HG03097 (cell line): ENCODE measurements at regions not wholly inside any gene's neighbourhood (a gene's known extent, or its start where the extent isn't known, plus 50 kb on each side); places are given as distances from the start of the nearest gene placed in this dataset.
"Not testable (repeated sequence)": the region's sequence is repeated elsewhere in the genome, so short reads cannot be mapped to it uniquely, and the experiment has no call there.

Experiments used
- ATAC-seq: cut with Tn5 transposase; IDR thresholded peaks from one replicate; pipeline ENCODE4 v1.9.1; 2021; ENCODE audit not compliant: unreplicated experiment, low FRiP score

GRCh38 chr13:91249861-91250260 lies 97.6 kb upstream of the MIR17HG start:
- ATAC-seq, result no peak

GRCh38 chr13:91251573-91251972 lies 95.9 kb upstream of the MIR17HG start:
- ATAC-seq, result not testable (repeated sequence)

DNA sequence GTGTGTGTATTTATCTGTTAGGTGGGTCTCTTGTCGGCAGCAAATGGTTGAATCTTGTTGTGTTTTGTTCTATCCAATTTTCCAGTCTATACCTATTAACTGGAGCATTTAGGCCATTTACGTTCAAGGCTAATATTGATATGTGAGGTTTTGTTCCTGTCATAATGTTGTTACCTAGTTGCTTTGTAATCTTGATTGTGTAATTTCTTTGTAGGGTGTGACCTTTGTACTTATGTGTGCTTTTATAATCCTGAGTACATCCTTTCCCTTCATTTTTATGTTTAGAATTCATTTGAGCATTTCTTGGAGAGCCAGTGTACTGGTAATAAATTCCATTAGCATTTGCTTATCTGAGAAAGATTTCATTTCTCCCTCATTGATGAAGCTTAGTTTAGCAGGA lies 83.0 kb upstream of the MIR17HG start:
- no peak for ATAC-seq

GRCh38 chr13:91269237-91269636 lies 78.2 kb upstream of the MIR17HG start:
- ATAC-seq, result no peak

GRCh38 chr13:91270031-91270430 lies 77.5 kb upstream of the MIR17HG start:
- no peak for ATAC-seq

GRCh38 chr13:91272235-91272777 lies 75.2 kb upstream of the MIR17HG start:
- no peak for ATAC-seq

GRCh38 chr13:91273675-91274074 lies 73.8 kb upstream of the MIR17HG start:
- ATAC-seq, result no peak

- no peak for ATAC-seq
Observed at GRCh38 chr13:91277013-91277676, 70.3 kb upstream of the MIR17HG start.

- no peak for ATAC-seq
Observed at GRCh38 chr13:91278291-91278690, 69.2 kb upstream of the MIR17HG start.

- ATAC-seq, result no peak
Observed at GRCh38 chr13:91278888-91279287, 68.6 kb upstream of the MIR17HG start.

DNA sequence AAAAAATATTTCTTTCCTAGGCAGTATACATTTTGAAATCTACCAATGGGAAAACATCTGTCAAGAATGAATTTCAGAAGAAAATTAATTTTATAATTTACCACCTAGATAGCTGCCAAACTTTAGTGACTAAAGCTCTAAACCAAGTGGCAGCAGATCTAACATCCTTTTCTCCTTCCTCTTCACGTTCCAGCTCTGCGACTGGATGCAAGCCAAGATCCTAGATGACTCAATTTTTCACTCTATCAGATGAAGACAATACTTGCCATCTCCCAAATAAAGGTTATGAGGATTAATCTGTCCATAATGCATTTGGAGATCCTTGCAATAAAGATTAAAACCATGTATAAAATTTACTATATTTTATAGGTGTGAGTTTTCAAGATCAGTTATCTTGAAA lies 66.7 kb upstream of the MIR17HG start:
- no peak for ATAC-seq

DNA sequence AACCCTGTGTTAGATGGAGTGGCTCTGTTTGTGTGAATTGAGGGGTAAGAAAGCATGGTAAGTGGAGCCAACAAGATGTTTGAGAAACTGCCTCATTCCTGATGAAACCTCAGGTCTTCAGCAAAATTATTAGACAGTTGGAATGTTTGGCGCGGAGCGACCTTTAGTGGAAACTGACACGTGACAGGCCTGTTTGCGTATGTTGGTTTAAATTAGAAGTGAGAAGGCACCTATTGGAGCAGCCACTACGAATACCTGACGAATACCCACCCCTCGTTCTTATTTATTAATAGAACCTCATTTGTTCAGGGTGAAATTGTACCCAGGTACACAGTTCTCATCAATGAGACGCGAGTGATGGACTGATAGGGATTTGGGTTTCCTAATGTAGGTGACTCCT lies 63.2 kb upstream of the MIR17HG start:
- ATAC-seq, result no peak

GRCh38 chr13:91286317-91286716 lies 61.2 kb upstream of the MIR17HG start:
- ATAC-seq, result no peak

DNA sequence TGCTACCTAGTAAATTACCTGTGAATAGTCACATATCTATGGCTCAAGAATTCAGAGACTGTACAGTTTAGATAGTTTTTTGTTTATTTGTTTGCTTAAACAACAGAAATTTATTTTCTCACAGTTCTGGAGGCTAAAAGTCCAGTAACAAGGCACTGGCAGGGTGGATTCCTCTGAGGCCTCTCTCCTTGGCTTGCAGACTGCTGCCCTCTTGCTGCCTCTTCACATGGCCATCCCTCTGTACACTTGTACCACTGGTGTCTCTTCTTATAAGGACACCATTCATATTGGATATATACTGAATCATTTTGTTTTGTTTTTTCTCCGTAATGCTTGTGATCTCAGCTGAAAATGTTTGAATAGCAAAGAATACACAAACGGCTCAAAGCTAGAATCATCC lies 56.4 kb upstream of the MIR17HG start:
- ATAC-seq, result no peak

- no peak for ATAC-seq
Observed at GRCh38 chr13:91292630-91293221, 54.8 kb upstream of the MIR17HG start.

DNA sequence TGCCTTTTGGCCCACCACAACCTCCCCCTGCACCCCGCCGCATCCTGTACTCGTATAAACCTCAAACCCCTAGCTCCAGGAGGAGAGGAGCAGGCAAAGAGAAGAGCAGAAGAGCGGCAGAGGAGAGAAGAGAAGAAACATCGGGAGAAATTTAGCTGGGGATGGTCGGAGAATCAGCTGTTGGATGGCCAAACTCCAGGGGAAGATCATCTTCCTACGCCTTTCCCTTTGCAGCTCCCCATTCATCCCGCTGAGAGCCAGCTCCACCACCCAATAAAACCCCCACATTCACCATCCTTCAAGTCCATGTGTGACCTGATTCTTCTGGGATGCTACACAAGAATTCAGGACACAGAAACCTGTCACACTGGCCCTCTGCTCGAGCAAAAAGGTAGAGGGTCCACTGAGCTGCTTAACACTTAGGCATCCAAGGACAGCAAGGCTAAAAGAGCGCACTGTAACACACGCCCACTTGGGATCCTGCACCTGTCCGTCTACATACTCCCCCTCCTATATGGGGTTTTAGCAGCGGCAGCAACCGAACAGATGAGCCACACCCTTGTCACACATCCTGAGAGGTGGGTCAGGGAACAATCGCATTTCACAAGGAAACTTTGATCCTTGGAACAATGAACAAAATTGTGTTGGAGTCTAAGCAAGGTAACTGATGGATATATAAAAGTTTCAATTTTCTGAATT lies 51.6 kb upstream of the MIR17HG start:
- ATAC-seq, result no peak

DNA sequence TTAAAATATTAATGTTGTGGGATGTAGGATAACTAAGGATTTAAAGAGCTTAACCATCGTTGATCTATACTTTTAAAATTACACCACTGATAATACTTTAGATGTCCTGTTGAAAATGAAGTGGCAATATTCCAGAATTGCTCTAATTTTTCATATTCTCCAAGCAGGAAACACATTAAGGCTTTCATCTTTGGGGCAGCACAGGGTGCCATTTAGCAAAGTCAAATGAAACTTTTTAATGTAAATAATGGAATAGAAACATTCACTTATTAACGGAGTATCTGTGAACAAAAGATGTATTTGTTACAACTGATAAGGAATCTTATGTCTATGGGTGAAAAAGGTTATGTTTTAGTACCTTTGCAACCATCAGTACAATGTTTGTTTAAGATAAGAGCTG lies 50.0 kb upstream of the MIR17HG start:
- ATAC-seq, result no peak
